ENCODE measurements at regions not wholly inside any gene's neighbourhood (a gene's known extent, or its start where the extent isn't known, plus 50 kb on each side); places are given as distances from the start of the nearest gene placed in this dataset.
A peak's percentile ranks its signal among the peaks of the same experiment; 100 is the strongest.

- Mint-ChIP-seq H3K4me1 (ENCODE audit: low read depth) (no peaks in the 10 kb centered on the region), H3K9me3 (no peaks in the 10 kb centered on the region), H3K4me3 (no peak overlapping the region), H3K27ac (no peak overlapping the region), H3K36me3 (ENCODE audit: low read depth) (no peaks in the 10 kb centered on the region), H3K27me3 (peaks cover 3% of the 10 kb centered on the region)
- no peak for DNase-seq
- intact Hi-C loops (cut with micrococcal nuclease): no loop called here
- CTCF ChIA-PET: interaction anchor here (0.9 kb wide), 1 partner anchor 273 kb away, joined by 3 read pairs; no protein-coding TSS in a partner anchor
- TF ChIP-seq, protein P1, sequence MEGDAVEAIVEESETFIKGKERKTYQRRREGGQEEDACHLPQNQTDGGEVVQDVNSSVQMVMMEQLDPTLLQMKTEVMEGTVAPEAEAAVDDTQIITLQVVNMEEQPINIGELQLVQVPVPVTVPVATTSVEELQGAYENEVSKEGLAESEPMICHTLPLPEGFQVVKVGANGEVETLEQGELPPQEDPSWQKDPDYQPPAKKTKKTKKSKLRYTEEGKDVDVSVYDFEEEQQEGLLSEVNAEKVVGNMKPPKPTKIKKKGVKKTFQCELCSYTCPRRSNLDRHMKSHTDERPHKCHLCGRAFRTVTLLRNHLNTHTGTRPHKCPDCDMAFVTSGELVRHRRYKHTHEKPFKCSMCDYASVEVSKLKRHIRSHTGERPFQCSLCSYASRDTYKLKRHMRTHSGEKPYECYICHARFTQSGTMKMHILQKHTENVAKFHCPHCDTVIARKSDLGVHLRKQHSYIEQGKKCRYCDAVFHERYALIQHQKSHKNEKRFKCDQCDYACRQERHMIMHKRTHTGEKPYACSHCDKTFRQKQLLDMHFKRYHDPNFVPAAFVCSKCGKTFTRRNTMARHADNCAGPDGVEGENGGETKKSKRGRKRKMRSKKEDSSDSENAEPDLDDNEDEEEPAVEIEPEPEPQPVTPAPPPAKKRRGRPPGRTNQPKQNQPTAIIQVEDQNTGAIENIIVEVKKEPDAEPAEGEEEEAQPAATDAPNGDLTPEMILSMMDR (IDR thresholded peaks at IDR 0.05): no peak
- POLR2A ChIA-PET: no interaction called here
- no peak for ATAC-seq
Observed at GRCh38 chr9:32854271-32854670, 70.9 kb downstream of the TMEM215 start.

DNA sequence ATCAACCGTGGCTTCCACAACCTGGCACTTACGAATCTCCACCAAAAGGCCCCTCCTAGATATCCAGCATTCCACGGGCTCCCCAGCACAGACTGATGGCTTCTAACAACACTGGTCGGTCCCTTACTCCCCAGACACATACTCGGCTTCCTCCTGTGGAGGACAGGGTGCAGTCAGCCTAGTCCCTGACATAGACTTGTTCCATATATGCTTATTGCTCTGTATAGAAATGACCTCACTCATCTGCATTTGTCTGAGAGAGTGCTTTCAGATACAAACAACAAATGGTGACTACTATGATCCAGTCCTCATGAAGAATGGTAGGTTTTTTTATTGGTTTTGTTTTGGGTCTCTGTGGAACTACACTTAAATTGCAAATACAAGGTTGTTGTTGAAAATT is 72.4 kb downstream of the TMEM215 start:
- CTCF ChIA-PET: interaction anchor here (1.2 kb wide), 1 partner anchor 275 kb away, joined by 4 read pairs; no protein-coding TSS in a partner anchor
- Mint-ChIP-seq H3K4me3 (no peak overlapping the region), H3K36me3 (ENCODE audit: low read depth) (no peaks in the 10 kb centered on the region), H3K27ac (no peak overlapping the region), H3K9me3 (no peaks in the 10 kb centered on the region), H3K4me1 (ENCODE audit: low read depth) (no peaks in the 10 kb centered on the region), H3K27me3 (peaks cover 3% of the 10 kb centered on the region)
- TF ChIP-seq, protein P1 (IDR thresholded peaks at IDR 0.05): no peak
- no peak for DNase-seq
- ATAC-seq: no peak
- intact Hi-C loops (cut with micrococcal nuclease): no loop called here
- POLR2A ChIA-PET: no interaction called here

GRCh38 chr9:32863291-32863690 is 80.0 kb downstream of the TMEM215 start:
- intact Hi-C loops (cut with micrococcal nuclease): no loop called here
- no peaks in the 10 kb centered on the region for H3K9me3 Mint-ChIP-seq
- no peak overlapping the region for H3K4me3 Mint-ChIP-seq
- ChIA-PET CTCF (no interaction called here), POLR2A (no interaction called here)
- H3K36me3 Mint-ChIP-seq (ENCODE audit: low read depth): no peaks in the 10 kb centered on the region
- ATAC-seq: no peak
- no peak for DNase-seq
- peaks cover 4% of the 10 kb centered on the region for H3K27me3 Mint-ChIP-seq
- H3K27ac Mint-ChIP-seq: no peak overlapping the region
- TF ChIP-seq, protein P1 (IDR thresholded peaks at IDR 0.05): no peak
- peaks cover 4% of the 10 kb centered on the region for H3K4me1 Mint-ChIP-seq (ENCODE audit: low read depth)

DNA sequence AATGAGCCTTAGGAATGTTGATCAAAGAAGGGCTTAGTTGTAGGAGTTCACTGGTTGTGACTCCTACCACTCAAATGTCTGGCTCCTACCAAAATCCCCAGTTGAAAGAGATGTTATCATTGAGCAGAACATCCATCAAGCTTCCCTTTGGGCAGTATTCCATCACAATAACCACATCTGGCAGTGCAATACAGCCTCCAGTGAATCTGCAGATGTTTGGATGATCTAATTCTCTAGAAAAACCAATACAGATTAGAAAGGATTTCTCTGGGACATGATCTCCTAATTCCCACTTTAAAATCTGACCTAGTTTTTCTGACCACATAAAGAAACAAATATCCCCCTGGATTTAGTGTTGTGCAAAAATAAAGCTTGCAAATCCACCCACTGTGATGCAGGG is 81.6 kb downstream of the TMEM215 start:
- ATAC-seq: no peak

GRCh38 chr9:32866273-32866672 is 82.9 kb downstream of the TMEM215 start:
- DNase-seq: peak; percentile 28
- H3K27ac Mint-ChIP-seq: no peak overlapping the region
- peaks cover 9% of the 10 kb centered on the region for H3K27me3 Mint-ChIP-seq
- intact Hi-C loops (cut with micrococcal nuclease): no loop called here
- ChIA-PET CTCF (no interaction called here), POLR2A (no interaction called here)
- H3K36me3 Mint-ChIP-seq (ENCODE audit: low read depth): no peaks in the 10 kb centered on the region
- H3K9me3 Mint-ChIP-seq: no peaks in the 10 kb centered on the region
- ATAC-seq: no peak
- no peak overlapping the region for H3K4me3 Mint-ChIP-seq
- H3K4me1 Mint-ChIP-seq (ENCODE audit: low read depth): peaks cover 4% of the 10 kb centered on the region
- TF ChIP-seq, protein P1 (IDR thresholded peaks at IDR 0.05): no peak

More for the DNA sequence above, 81.6 kb downstream of the TMEM215 start:
- Mint-ChIP-seq H3K4me3 (no peak overlapping the region), H3K27me3 (peaks cover 9% of the 10 kb centered on the region), H3K36me3 (ENCODE audit: low read depth) (no peaks in the 10 kb centered on the region), H3K9me3 (no peaks in the 10 kb centered on the region), H3K4me1 (ENCODE audit: low read depth) (peaks cover 4% of the 10 kb centered on the region), H3K27ac (no peak overlapping the region)
- DNase-seq: no peak
- TF ChIP-seq, protein P1 (IDR thresholded peaks at IDR 0.05): no peak
- POLR2A ChIA-PET: no interaction called here
- CTCF ChIA-PET: interaction anchor here (1.0 kb wide), 1 partner anchor 103 kb away, joined by 5 read pairs; no protein-coding TSS in a partner anchor
- intact Hi-C loops (cut with micrococcal nuclease): no loop called here

Measured in activated CD8-positive, alpha-beta T cell treated with anti-CD3 and anti-CD28 coated beads for 36 hours (primary cell).